ENCODE measurements at regions not wholly inside any gene's neighbourhood (a gene's known extent, or its start where the extent isn't known, plus 50 kb on each side); places are given as distances from the start of the nearest gene placed in this dataset.

DNA sequence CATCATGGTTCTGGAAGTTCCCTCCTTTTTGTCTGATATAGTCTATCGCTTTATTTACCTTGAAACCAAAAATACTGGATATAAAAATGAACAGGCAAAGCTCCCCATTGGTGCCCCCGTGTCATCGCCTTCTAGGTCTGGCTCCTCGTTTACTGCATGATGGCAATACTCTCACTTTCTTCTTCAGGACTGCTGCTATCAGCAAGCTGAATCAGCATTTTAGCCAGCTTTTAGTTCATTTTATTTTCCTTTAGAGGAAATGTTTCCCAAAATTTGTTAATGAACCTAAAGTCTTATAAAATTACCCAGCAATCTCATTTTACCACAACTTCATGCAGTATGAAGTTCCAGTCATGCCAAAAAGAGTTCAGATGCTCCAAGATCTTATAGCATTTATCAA lies 80.5 kb downstream of the ZIC3 start:
- H3K4me1 Mint-ChIP-seq (ENCODE audit: low read depth): no peaks in the 10 kb centered on the region
- no peak overlapping the region for H3K4me3 Mint-ChIP-seq
- no peak overlapping the region for H3K27ac Mint-ChIP-seq
- DNase-seq (ENCODE audit: low spot score): no peak
- H3K36me3 Mint-ChIP-seq (ENCODE audit: low read depth): no peaks in the 10 kb centered on the region
- intact Hi-C loops (cut with micrococcal nuclease): no loop called here
- H3K27me3 Mint-ChIP-seq (ENCODE audit: insufficient read depth): no peaks in the 10 kb centered on the region
- no peaks in the 10 kb centered on the region for H3K9me3 Mint-ChIP-seq

DNA sequence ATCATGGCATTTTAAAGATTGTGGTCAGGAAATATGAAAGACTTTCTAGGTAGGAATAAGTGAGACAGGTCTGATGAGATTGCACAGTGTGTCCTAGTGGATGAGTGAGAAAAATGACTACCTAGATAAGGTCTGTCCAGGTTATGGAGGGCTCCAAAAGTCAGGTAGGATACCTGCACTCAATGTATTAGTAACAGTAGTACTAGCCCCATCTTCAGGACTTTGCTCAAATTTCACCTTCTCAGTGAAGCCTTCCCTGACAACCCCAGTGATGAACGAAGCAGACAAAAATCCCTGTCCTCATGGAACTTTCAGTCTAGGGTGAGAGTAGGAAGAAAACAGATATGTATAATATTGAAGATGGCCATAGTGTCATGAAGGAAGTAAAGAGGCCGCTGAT lies 85.7 kb downstream of the ZIC3 start:
- intact Hi-C loops (cut with micrococcal nuclease): no loop called here
- Mint-ChIP-seq H3K27ac (no peak overlapping the region), H3K4me3 (no peak overlapping the region), H3K4me1 (ENCODE audit: low read depth) (no peaks in the 10 kb centered on the region), H3K9me3 (no peaks in the 10 kb centered on the region), H3K27me3 (ENCODE audit: insufficient read depth) (no peaks in the 10 kb centered on the region), H3K36me3 (ENCODE audit: low read depth) (no peaks in the 10 kb centered on the region)
- no peak for DNase-seq (ENCODE audit: low spot score)

DNA sequence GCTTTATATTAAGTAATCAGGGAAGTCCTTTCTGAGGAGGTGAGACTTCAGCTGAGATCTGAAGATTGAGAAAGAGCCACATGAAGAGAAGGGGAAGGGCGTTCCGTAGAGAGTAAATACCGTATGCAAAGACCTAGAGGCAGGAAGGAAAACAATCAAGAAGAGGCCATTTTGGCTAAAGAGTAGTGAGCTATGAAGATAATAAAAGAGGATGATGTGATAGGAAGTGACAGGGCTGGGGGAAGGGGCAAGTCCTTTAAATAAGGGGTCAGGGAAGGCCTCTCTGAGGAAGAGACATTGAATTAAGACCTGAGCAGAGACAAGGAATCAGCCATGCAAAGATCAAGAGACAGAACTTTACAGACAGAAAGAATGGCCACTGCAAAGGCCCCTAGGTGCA lies 86.2 kb downstream of the ZIC3 start:
- H3K36me3 Mint-ChIP-seq (ENCODE audit: low read depth): no peaks in the 10 kb centered on the region

DNA sequence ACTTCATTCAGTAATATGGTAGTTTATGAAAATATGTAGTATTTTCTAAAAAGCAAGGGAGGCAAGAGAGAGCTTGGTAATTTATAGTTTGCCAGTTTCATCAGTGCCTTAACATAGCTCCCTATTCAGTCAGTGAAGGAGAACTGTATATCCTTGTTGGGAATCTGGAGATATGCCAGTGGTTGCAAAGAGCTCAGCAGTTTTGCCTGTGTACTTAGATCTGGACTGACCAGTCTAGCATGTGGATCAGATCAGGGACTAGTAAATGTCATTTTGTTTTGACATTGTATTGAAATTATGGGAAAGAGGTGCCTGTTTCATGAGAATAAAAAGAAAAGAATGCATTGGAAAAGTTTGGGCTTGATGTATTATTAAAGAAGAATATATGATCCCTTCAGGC lies 88.6 kb downstream of the ZIC3 start:
- H3K27ac Mint-ChIP-seq: no peak overlapping the region
- intact Hi-C loops (cut with micrococcal nuclease): no loop called here
- no peaks in the 10 kb centered on the region for H3K9me3 Mint-ChIP-seq
- no peaks in the 10 kb centered on the region for H3K36me3 Mint-ChIP-seq (ENCODE audit: low read depth)
- no peaks in the 10 kb centered on the region for H3K4me1 Mint-ChIP-seq (ENCODE audit: low read depth)
- no peak overlapping the region for H3K4me3 Mint-ChIP-seq
- no peaks in the 10 kb centered on the region for H3K27me3 Mint-ChIP-seq (ENCODE audit: insufficient read depth)
- no peak for DNase-seq (ENCODE audit: low spot score)

More for the DNA sequence above, 86.2 kb downstream of the ZIC3 start:
- Mint-ChIP-seq H3K9me3 (no peaks in the 10 kb centered on the region), H3K4me1 (ENCODE audit: low read depth) (no peaks in the 10 kb centered on the region), H3K27me3 (ENCODE audit: insufficient read depth) (no peaks in the 10 kb centered on the region), H3K27ac (no peak overlapping the region), H3K4me3 (no peak overlapping the region)
- no peak for DNase-seq (ENCODE audit: low spot score)
- intact Hi-C loops (cut with micrococcal nuclease): no loop called here

DNA sequence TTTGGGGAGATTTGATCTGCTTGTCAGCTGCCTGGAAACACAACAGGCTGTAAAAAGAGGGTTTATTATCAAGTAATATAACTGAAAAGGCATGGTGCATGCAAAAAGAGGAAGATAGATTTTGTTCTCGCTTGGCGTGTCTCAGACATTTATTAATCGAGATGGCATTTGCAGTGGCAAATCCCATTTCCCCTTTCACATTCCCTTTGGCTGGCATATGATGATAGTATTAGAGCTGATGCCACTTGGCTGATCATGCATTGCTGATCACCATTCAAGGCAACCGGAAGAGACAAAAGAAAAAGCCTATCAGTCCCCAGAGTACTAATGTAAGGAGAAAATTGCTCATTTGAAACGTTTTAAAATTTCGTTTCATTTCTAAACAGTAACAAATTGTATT lies 101.8 kb downstream of the ZIC3 start:
- Mint-ChIP-seq H3K27ac (no peak overlapping the region), H3K27me3 (ENCODE audit: insufficient read depth) (peaks cover 2% of the 10 kb centered on the region)

DNA sequence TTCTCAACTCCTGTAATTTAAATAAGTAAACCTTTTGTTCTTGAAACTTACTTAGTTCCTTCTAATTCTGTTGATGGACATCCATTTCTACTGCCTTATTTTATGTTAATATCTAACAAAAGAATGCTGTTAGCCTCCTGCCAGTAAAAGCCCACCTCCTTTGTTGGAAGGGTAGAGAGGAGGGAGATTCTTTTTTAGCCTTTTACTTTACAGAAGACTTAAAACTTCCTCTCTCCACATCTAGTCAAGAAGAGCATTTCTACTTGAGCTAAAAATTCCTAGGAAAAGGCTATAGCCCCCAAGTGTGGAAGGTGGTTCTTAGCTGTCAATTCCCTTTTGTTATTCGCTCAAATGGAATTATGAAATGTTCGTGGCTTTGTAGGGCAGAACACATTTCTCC lies 118.7 kb downstream of the ZIC3 start:
- Mint-ChIP-seq H3K27me3 (ENCODE audit: insufficient read depth) (no peaks in the 10 kb centered on the region), H3K36me3 (ENCODE audit: low read depth) (no peaks in the 10 kb centered on the region), H3K4me1 (ENCODE audit: low read depth) (no peaks in the 10 kb centered on the region), H3K9me3 (no peaks in the 10 kb centered on the region), H3K27ac (no peak overlapping the region), H3K4me3 (no peak overlapping the region)
- no peak for DNase-seq (ENCODE audit: low spot score)
- intact Hi-C loops (cut with micrococcal nuclease): no loop called here

More for the DNA sequence above, 101.8 kb downstream of the ZIC3 start:
- no peaks in the 10 kb centered on the region for H3K36me3 Mint-ChIP-seq (ENCODE audit: low read depth)
- no peaks in the 10 kb centered on the region for H3K9me3 Mint-ChIP-seq
- no peaks in the 10 kb centered on the region for H3K4me1 Mint-ChIP-seq (ENCODE audit: low read depth)
- intact Hi-C loops (cut with micrococcal nuclease): no loop called here
- H3K4me3 Mint-ChIP-seq: no peak overlapping the region
- no peak for DNase-seq (ENCODE audit: low spot score)

DNA sequence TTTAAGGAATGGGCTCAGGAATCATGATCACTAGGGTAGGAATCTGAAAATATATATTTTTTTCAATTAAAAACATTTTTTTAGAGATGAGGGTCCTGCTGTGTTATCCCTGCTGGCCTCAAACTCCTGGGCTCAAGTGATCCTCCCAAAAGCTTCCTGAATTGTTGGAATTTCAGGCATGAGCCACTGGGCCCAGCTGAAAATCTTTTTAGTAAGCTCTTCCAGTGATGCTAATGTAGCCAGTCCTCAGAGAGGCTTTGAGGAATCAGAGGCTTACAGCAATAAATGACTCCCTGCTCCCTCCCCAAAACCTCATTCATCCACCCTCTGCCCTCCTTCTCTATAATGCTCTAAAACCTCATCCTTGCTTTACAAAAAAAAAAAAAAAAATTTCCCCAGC lies 129.5 kb downstream of the ZIC3 start:
- Mint-ChIP-seq H3K27ac (no peak overlapping the region), H3K9me3 (no peaks in the 10 kb centered on the region), H3K4me1 (ENCODE audit: low read depth) (no peaks in the 10 kb centered on the region), H3K36me3 (ENCODE audit: low read depth) (no peaks in the 10 kb centered on the region), H3K4me3 (no peak overlapping the region), H3K27me3 (ENCODE audit: insufficient read depth) (no peaks in the 10 kb centered on the region)
- no peak for DNase-seq (ENCODE audit: low spot score)
- intact Hi-C loops (cut with micrococcal nuclease): no loop called here

DNA sequence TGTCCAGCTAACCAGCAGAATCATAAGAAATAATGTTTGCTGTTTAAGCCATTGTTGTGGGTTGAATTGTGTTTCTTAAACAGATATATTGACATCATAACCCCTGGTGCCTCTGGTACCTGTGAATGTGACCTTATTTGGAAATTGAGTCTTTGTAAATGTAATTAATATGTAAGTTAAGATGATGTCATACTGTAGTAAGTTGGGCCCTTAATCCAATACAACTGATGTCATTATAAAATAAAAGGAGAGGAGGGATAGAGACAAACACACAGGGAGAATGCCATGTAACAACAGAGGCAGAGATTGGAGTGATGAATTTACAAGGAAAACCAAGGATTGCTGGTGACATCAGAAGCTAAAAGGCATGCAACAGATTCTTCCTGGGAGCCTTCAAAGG lies 141.4 kb downstream of the ZIC3 start:
- H3K36me3 Mint-ChIP-seq (ENCODE audit: low read depth): no peaks in the 10 kb centered on the region
- intact Hi-C loops (cut with micrococcal nuclease): no loop called here
- no peaks in the 10 kb centered on the region for H3K9me3 Mint-ChIP-seq
- H3K27me3 Mint-ChIP-seq (ENCODE audit: insufficient read depth): no peaks in the 10 kb centered on the region
- DNase-seq (ENCODE audit: low spot score): no peak
- H3K27ac Mint-ChIP-seq: no peak overlapping the region
- H3K4me1 Mint-ChIP-seq (ENCODE audit: low read depth): no peaks in the 10 kb centered on the region
- no peak overlapping the region for H3K4me3 Mint-ChIP-seq

DNA sequence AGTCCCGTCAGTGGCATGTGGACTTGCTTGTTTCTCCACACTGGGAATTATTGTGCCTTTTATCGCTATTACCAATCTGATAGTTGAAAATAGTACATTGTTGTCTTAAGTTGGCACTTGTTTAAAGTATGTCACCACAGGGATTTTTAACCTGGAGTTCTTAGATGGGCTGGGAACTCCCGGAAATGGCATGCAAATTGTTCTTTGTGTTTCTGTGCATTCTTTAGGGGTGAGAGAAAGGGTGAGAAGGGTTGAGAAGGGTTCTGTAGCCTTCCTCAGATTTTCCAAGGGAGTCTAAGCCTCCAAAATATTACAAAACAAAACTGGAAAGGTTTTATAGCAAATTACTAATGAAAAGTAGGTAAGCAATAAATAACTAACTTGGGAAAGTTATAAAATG lies 176.9 kb downstream of the ZIC3 start:
- Mint-ChIP-seq H3K4me1 (ENCODE audit: low read depth) (no peaks in the 10 kb centered on the region), H3K9me3 (no peaks in the 10 kb centered on the region), H3K36me3 (ENCODE audit: low read depth) (no peaks in the 10 kb centered on the region), H3K27ac (no peak overlapping the region), H3K27me3 (ENCODE audit: insufficient read depth) (no peaks in the 10 kb centered on the region), H3K4me3 (no peak overlapping the region)
- no peak for DNase-seq (ENCODE audit: low spot score)
- intact Hi-C loops (cut with micrococcal nuclease): no loop called here

DNA sequence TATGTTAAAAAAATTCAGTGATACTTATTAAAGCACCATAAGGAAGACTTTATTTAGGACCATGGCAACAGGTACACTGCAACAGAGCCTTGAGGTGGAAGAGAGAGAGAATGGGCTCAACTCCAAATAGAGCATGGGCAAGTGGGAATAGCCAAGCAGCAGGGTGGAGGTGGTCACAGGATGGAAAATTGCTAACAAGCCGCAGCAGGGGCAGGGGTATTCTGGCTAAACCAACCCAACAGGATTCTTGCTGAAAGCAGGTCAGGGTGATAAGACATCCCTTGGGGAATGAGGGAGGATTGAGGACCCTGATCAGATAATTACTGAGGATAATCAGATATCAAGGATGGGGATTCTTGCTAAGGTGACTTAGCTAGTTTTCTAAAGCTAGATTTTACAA lies 177.5 kb downstream of the ZIC3 start:
- Mint-ChIP-seq H3K27ac (no peak overlapping the region), H3K27me3 (ENCODE audit: insufficient read depth) (no peaks in the 10 kb centered on the region)

DNA sequence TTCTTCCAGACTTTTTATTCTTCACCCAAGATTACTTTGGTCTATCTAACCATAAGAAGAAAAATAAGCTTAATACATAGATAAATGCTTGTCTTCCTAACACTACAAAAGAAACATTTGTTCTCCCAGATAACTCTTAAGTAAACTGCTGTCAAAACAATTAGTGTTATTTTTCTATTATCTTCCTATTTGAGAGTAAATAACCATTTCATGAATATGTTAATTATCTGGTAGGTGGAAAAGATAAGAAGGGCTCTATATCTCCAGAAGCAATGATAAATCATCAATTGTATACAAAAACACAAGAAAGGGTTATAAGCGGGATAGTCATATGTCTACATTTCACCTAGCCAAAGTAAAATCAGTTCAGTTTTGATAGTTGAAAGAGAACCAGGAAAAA lies 180.4 kb downstream of the ZIC3 start:
- no peak overlapping the region for H3K27ac Mint-ChIP-seq
- DNase-seq (ENCODE audit: low spot score): no peak
- H3K27me3 Mint-ChIP-seq (ENCODE audit: insufficient read depth): no peaks in the 10 kb centered on the region
- H3K4me3 Mint-ChIP-seq: no peak overlapping the region
- no peaks in the 10 kb centered on the region for H3K9me3 Mint-ChIP-seq
- intact Hi-C loops (cut with micrococcal nuclease): no loop called here
- H3K4me1 Mint-ChIP-seq (ENCODE audit: low read depth): no peaks in the 10 kb centered on the region
- H3K36me3 Mint-ChIP-seq (ENCODE audit: low read depth): no peaks in the 10 kb centered on the region

More for the DNA sequence above, 177.5 kb downstream of the ZIC3 start:
- H3K9me3 Mint-ChIP-seq: no peaks in the 10 kb centered on the region
- no peaks in the 10 kb centered on the region for H3K4me1 Mint-ChIP-seq (ENCODE audit: low read depth)
- H3K4me3 Mint-ChIP-seq: no peak overlapping the region
- no peaks in the 10 kb centered on the region for H3K36me3 Mint-ChIP-seq (ENCODE audit: low read depth)
- intact Hi-C loops (cut with micrococcal nuclease): no loop called here
- no peak for DNase-seq (ENCODE audit: low spot score)

DNA sequence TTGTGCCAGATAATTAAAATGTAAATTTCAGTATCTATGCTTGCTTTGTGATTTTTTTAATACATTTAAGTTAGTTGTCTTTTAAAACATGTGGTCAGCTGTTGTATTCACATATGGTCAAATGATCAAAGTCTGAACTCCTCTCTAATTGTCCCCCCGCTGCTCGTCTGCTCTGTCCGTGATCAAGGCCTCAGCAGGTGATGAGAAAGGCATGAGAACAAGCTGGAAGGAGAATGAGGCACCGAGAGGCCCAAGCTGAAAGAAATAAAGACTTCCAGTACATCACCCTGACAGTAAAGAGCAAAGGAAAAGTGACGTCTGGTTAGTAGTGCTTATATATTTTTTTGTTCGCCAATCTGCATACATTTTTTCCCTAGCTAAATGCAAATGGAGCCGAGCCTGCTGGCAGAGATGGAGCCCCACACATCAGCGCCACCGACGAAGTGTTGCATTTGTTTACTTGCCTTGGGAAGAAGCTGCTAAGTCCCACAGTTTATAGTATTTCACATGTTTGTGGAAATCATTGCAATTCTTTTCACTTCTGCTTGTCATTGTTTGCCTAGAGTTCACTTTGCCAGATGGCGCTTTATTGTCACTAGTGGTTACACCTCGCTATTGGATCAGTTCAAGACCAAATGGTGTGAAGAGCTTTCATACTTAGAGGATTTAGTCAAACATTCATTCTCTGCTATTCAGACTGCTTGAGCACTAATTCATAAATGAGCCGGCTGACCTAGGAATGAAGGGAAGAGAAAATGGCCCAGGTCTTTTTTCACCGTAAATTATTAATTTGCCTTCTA lies 181.5 kb downstream of the ZIC3 start:
- Mint-ChIP-seq H3K4me1 (ENCODE audit: low read depth) (no peaks in the 10 kb centered on the region), H3K27me3 (ENCODE audit: insufficient read depth) (no peaks in the 10 kb centered on the region), H3K4me3 (no peak overlapping the region), H3K9me3 (no peaks in the 10 kb centered on the region), H3K36me3 (ENCODE audit: low read depth) (no peaks in the 10 kb centered on the region), H3K27ac (no peak overlapping the region)
- intact Hi-C loops (cut with micrococcal nuclease): no loop called here
- DNase-seq (ENCODE audit: low spot score): no peak

DNA sequence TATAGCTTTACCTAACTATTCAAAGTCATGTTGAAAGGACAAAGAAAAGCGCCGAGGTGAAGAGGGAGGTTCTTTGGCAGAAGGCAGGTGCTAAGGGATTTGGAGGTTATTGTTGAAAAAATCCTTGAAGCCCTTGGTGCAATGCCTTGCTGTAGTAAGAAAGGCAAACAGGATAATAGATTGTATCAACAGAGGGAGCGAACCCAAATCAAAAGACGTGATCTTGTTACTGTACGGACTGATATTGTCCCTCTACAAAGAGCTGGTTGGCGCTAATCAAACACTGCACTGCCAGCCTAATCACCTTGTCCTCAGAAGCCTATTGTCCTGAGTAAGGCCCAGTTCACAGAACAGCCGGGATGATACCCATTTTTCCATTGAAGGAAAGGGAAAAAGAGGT lies 182.9 kb downstream of the ZIC3 start:
- intact Hi-C loops (cut with micrococcal nuclease): no loop called here
- H3K27ac Mint-ChIP-seq: no peak overlapping the region
- H3K9me3 Mint-ChIP-seq: no peaks in the 10 kb centered on the region
- H3K36me3 Mint-ChIP-seq (ENCODE audit: low read depth): no peaks in the 10 kb centered on the region
- no peaks in the 10 kb centered on the region for H3K4me1 Mint-ChIP-seq (ENCODE audit: low read depth)
- DNase-seq (ENCODE audit: low spot score): no peak
- no peaks in the 10 kb centered on the region for H3K27me3 Mint-ChIP-seq (ENCODE audit: insufficient read depth)
- H3K4me3 Mint-ChIP-seq: no peak overlapping the region

DNA sequence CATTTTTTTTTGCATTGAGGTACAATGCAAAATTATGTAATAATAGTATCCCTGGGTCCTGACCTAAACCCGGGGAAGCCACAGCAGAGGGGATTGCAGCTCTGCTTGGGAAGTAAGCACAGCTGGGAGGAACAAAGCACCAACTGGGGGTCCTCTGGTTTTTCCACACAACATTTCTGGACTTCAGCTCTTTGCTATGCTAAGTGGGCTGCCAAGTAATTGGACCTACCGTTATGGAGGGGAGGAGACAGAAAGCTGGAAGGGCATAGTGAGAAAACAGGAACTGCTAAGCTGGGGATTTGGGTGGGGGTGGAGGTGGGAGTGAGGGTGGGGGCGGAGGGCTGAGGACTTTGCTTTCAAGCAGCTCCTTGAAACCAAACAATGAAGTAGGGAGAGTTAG lies 183.3 kb downstream of the ZIC3 start:
- Mint-ChIP-seq H3K27ac (no peak overlapping the region), H3K4me3 (no peak overlapping the region), H3K9me3 (no peaks in the 10 kb centered on the region), H3K36me3 (ENCODE audit: low read depth) (no peaks in the 10 kb centered on the region), H3K27me3 (ENCODE audit: insufficient read depth) (no peaks in the 10 kb centered on the region), H3K4me1 (ENCODE audit: low read depth) (no peaks in the 10 kb centered on the region)
- no peak for DNase-seq (ENCODE audit: low spot score)
- intact Hi-C loops (cut with micrococcal nuclease): no loop called here
